ENCODE measurements at regions not wholly inside any gene's neighbourhood (a gene's known extent, or its start where the extent isn't known, plus 50 kb on each side); places are given as distances from the start of the nearest gene placed in this dataset.
"Not testable (repeated sequence)": the region's sequence is repeated elsewhere in the genome, so short reads cannot be mapped to it uniquely, and the experiment has no call there.

DNA sequence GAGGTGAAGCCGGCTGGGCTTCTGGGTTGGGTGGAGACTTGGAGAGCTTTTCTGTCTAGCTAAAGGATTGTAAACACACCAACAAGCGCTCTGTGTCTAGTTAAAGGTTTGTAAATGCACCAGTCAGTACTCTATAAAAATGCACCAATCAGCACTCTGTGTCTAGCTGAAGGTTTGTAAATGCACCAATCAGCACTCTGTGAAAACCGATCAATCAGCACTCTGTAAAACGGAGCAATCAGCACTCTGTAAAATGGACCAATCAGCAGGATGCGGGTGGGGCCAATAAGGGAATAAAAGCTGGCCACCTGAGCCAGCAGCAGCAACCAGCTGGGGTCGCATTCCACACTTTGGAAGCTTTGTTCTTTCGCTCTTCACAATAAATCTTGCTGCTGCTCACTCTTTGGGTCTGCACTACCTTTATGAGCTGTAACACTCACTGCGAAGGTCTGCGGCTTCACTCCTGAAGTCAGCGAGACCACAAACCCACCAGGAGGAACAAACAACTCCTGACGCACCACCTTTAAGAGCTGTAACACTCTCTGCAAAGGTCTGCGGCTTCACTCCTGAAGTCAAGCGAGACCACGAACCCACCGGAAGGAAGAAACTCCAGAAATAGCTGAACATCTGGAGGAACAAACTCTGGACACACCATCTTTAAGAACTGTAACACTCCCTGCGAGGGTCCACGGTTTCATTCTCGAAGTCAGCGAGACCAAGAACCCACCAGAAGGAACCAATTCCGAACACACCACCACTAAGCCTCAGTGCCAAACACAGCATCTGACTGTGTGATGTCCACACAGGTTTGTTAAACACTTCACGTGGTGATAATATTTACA is 378.2 kb upstream of the CCDC54 start:
- not testable (repeated sequence) for DNase-seq

DNA sequence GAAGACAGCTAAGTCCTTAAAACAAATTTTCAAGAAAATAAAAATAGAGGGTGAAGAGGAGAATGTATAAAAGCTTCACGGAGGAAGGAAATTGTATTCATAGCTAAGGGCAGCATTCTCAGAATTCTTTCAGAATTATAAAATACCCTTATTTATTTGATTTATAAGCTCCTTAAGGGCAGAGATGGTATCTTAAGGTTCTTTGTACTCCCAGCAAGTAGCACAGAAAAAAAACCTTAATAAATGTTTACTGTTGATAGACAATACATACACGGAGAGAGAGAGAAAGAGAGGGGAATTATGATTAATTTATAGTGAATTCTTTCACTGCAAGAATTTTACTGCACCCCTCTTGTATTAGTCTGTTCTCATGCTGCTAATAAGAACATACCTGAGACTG is 375.6 kb upstream of the CCDC54 start:
- DNase-seq, result no peak

DNA sequence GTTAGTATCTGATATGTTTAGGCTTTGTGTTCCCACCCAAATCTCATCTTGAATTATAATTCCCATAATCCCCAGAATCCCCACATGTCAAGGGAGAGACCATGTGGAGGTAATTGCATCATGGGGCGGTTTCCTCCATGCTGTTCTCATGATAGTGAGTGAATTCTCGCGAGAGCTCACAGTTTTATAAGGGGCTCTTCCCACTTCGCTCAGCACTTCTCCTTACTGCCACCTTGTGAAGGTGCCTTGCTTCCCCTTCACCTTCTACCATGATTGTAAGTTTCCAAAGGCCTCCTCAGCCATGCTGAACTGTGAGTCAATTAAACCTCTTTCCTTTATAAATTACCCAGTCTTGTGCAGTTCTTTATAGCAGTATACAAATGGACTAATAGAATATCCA is 371.9 kb upstream of the CCDC54 start:
- not testable (repeated sequence) for DNase-seq

DNA sequence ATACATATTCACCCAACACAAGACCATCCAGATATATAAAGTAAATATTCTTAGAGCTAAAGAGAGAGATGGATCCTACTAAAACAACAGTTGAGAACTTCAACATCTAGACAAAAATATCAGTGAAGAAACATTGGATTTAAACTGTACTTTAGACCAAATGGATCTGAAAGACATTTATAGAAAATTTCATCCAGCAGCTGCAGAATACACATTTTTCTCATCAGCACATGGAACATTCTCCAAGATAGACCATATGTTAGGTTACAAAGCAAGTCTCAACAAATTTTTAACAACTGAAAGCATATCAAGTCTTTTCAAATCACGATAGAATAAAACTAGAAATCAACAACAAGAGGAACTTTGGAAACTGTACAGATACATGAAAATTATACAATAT is 369.0 kb upstream of the CCDC54 start:
- no peak for DNase-seq

DNA sequence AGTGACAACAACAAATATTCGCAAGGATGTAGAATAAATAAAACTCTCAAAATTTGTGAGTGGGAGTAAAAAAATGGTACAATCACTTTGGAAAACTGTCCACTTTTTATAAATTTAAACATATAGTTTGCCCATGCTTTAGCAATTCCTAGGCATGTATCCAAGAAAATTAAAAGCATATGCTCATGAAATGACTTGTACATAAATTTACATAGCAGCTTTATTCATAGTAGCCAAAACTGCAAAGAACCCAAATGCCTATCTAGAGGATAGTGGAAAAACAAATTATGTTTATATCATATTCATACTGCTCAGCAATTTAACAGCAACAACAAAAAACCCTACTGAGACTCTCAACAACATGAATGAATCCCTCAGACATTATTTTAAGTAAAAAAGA is 363.6 kb upstream of the CCDC54 start:
- peak; percentile 7 for DNase-seq

DNA sequence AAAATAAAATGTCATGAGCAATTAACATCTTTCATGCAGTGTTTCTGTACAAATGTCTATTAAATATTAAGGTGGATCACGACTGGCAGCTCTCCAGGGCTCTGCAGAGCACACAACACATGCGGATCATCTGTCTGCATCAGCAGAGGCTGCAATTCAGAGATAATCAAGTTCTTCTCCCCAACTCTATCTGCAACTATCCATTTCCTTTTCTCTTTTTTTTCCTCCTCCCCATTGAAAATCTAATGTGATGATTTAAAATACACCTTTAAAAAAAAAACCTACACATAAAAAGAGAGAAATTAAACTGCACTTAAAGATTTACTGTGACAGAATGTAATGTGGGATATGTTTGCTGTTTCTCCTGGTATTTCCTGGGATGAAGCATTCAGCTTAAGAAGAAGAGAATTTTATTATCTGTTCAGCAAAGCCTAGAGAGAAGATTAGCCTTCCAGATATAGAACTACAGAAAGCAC is 352.6 kb upstream of the CCDC54 start:
- no peak for DNase-seq

DNA sequence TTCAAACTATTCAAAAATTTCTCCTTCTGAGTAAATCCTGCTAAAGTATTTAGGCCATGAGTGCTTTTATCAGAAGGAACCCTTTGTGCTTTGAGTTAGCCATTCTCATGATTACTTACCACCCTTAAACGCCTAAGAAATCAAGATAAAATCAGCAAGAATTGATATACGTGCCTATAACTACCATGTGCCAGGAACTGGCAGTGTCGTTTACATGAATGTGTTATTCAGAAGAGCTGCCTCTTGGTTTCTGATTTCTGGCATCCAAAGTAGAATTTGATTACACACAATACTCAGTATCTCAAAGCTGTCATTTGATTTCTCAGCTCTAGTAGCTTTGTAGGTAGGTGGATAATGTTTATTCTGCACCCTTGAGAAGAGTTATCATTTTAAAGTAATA is 351.3 kb upstream of the CCDC54 start:
- no peak for DNase-seq

DNA sequence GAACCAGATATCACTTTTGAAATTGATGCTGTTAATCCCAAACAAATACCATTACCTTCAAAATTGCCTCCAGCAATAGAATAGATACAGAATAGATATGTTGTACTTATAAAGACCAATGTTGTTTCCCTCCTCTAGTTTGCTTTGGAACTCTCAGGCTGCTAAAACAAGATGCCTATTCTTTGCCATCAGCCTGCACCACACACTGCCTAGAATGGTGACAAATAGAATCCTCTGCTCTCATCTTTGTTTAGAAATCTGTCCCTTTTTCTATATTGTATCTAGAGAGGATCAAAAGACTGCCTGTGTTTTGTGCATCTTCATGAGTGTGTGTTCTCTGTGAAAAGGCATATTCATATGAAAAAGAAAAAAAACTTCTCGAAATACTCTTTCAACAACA is 349.2 kb upstream of the CCDC54 start:
- no peak for DNase-seq

DNA sequence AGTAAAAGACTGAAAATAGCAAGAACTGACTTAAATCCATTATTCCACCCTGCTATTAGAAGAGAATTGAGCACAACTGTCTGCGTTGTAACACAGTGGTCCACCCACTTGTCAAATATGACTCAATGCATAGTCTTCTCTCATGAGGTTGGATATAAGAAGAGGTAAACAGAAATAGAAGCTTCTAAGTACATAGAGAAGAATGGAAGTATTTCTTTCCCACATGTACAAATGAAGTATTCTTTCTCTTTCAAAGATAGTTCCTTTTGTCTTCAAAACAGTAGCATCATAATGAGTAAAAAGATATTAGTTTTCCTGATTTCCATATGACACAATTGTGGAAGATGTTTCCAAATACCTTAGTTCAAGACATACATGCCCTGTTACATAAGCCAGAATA is 348.6 kb upstream of the CCDC54 start:
- no peak for DNase-seq

DNA sequence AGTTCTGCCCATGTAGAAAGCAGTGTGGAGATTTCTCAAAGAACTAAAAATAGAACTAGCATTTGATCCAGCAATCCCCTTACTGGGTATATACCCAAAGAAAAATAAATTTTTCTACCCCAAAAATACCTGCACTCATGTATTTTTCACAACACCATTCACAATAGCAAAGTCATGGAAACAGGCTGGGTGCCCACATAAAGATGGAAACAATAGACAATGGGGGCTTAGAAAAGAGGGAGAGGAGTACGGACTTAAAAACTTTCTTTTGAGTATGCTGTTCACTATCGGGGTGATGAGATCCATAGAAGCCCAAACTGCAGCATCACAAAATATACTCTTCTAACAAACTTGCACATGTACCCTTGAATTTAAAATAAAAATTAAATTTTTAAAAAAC is 345.1 kb upstream of the CCDC54 start:
- no peak for DNase-seq

DNA sequence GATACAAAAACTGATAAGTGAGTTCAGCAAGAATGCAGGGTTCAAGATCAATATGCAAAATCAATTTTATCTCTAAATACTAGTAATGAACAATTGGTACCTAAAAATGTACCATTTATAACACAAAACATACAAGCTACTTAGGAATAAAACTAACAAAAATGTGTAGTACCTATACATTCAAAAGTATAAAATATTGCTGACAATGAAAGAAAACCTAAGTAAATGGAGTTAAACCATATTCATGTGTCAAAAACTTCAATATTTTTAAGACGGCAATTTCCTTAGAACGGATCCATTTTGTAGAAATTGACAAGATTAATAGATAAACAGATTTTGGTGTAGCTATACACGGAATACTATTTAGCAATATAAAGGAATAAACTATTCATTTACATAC is 343.1 kb upstream of the CCDC54 start:
- no peak for DNase-seq

DNA sequence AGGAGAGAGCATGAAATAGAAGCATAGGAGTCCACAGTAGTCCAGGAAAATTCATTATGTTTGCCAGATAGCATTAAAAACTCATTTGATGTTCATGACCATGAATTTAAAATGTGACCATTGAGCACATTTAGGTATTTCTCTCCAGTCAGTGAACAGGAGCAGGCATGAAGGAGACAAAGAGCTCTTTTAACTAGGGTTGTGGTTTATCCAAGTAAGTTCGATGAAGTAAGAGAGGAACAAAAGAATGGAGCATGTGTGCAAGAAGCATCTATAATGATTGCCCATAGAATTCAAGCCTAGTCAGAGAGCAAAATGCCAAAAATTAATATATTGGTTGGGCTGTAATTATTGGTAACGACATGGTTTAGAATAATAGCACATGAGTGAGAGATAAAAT is 342.1 kb upstream of the CCDC54 start:
- no peak for DNase-seq

DNA sequence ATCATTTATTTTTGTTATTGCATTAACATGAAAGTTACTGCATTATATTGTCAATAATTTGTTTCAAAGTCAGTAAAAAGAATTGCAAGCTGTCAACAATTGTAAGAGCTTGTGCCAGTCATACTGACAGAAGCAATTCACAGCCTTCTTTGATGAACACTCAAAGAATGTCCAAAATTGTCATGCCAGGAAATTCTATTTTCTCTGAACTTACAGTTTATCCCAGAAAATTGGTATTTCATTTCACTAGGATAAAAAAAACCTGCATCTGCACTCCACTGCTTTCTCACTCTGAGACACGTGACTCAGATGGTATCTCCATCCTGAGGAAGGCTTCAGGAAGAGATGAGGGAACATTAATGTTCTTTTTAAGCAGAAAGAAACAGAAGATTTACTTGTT is 332.6 kb upstream of the CCDC54 start:
- no peak for DNase-seq

DNA sequence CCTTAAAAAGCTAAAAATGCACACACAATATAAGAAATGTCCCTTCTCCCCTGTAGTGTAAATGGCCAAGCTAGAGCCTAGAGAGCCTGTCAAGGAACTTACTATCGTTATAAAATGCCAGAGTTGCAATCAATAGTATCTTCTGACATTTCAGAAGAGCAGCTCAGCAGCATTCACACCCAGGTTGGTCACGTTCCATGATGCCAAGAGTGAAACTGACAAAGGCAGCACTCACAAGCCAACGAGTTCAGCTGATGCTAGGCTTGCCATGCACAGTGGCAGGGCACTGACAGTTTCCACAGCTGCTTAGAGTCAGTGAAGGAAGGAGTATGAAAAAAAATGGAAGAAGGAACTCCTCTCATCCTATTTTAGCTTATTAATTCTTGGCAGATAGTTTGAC is 331.4 kb upstream of the CCDC54 start:
- DNase-seq, result no peak

DNA sequence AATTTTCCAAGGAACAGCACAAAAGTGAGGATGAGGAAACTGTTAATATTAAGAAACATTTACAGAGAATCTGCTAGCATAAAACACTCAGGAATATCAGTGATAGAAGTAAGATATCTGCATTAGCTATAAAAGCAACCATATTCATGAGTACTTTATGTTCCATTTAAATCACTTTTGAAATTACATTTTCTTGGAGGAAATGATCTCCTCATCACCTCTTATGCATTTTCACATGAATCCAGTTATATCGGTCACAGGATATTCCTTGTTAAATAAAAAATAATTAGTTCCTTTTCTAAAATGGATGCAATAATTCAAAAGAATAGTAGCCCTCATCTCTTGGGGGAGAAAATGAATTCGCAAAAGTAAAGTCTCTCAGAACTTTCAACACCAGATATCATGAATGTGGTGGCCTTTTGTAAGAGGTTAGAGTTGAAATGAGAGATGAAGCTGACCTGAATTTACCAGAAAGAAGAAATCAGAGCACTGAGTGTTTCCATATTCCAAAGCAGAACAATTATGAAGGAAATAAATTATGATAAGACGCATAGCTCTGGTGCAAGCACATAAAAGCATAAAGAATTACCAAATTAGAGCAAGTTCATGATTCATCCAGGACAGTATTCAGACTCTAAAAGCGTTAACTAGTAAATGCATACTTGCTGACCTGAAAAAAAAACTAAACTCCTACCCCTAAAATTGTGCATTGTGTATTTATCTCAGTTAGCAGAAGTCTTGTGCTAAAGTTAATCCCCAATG is 321.9 kb upstream of the CCDC54 start:
- no peak for DNase-seq

DNA sequence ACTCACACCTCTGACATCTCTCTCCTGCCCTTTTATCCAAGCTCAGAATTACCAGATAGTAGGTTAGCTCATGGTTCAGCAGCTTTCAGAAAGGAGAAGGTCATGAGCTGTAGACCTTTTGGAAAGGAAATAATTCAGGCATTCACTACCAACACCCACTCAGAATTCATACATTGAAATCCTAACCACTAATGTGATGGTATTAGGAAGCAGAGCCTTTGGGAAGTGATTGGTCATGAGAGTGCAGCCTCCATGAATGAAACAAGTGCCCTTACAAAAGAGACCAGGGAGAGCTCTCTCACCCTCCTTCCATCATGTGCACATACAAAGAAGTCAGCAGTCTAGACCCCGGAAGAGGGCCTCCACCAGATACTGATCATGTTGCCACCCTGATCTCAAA is 315.8 kb upstream of the CCDC54 start:
- no peak for DNase-seq

DNA sequence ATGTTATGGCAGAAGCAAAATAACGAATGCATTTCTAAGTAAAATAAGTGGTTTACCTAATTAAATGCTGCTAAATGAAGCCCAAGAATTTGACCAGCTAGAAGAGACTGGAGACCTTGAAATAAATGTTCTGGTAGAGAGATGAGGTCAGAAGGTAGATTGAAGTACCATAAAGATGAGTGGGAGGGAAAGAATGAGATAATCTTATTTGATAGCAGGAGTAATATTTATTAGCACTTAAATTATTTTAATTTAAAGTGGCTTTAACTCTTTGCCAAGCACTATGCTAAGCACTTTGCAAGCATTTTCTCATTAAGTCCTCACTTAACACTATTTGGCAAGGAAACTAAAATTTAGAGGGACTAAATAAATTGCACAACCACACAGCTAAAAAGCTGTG is 314.9 kb upstream of the CCDC54 start:
- DNase-seq, result no peak

DNA sequence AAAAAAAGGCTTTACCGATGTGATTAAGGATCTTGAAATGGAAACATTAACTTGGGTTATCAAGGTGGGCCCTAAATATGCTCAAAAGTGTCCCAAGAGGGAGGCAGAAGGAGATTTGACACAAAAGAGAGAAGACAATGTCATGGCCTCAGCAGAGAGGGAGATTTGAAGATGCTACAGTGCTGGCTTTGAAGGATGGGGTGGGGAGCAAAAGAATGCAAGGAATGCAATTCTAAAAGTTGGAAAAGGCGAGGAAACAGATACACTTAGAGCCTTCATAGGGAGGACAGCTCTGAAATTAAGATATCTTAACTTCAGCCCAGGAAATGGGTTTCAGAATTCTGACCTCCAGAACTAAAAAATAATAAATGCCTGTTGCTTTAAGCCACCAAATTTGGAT is 314.5 kb upstream of the CCDC54 start:
- DNase-seq, result no peak

DNA sequence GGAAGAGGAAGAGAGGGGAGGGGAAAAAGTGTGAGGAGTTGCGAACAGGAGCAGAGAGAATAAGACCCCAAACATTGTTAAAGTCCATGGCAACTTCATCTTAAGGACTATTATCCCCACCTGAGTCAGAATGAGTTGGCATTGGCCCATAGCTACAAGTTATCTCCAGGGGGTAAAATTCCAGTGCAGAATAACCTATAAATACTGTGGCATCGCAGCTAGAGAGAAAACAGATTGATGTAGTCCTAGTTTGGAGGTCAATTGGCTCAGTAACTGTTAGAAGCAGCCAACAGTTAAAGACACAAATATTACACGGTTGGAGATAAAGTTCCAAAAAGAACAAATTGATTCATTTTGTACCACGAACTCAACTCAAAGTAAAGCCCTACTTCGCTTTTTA is 313.9 kb upstream of the CCDC54 start:
- DNase-seq, result no peak

DNA sequence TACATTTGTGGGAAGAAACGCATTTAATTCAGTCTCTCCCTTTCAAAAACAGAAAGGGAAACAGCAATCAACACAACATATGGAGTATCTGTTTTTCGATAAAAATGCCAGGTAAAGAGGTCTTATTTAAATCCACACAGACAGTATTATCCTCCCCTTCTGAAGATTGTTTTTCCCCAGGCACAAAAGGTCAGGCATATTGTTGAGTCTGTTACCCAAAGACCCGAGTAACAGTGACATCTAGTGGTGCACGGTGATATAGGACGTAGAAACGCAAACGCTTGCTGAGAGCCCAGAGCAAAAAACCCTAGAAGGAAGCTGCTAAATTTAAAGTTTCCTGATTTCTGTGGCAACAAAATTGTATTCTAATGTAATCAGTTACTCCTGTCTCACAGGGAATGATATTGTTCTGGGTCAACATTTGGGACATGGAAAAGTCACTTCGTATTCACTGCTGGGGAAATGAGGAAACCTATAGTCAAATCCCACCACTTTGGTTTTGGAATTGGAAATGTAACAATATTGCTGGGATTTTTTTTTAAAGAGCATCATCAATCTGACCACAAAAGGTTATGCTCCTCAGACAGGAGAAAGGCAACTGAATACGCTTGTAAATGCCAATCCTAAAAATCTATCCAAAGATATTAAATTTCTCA is 312.7 kb upstream of the CCDC54 start:
- peak; percentile 86 for DNase-seq

DNA sequence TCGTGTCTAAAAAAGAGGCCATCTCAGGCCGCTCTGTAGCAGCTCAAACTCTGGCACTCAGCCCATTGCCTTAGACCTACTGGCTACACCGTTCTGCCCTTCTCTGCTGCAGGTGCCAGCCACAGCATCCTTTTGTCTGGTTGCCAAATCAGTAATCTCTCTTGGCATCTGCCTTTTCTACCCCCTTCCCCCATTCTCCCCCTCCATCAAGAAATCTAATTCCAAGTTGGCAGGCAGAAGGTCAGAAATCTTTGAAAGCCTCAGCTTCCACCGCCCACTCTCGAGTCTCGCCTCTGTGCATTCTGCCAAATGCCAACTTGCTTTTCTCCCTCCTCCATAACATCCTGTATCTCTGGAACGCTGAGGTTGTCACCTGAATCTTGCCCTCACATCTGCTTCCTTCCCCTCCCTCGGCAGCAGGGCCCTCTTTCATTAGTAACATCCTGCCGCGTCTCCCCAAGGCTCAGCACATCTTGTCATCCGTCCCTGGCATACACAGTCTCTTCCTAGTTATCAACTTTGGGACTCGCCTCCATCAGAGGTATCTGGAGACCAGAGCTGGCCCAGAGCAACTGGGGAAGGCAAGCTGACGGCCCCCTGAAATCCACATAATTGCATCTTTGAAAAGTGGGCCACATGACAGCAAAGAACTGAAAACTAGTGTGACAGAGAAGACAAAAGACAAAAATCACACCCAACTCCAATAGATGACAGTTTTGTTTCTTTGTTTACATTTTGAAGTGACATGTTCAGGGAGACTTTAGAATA is 312.0 kb upstream of the CCDC54 start:
- DNase-seq, result peak; percentile 19

DNA sequence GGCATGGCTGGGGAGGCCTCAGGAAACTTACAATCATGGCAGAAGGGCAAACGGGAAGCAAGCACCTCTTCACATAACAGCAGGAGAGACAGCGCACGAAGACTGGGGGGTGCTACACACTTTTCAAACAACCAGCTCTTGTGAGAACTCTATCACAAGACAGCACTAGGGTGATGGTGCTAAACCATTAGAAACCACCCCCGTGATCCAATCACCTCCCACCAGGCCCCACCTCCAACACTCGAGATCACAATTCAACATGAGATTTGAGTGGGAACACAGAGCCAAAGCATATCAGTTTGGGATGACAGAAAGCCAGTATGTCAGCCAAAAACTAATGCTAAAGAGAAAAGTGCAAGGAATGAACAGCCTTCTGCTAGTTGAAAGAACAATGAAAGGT is 309.8 kb upstream of the CCDC54 start:
- DNase-seq, result no peak
